Epidermal melanocyte (primary cell): ENCODE measurements at regions not wholly inside any gene's neighbourhood (a gene's known extent, or its start where the extent isn't known, plus 50 kb on each side); places are given as distances from the start of the nearest gene placed in this dataset.

Source experiments
- DNase-seq: peaks from one replicate; pipeline ENCODE4 v3.0.0; 2011; ENCODE audit warnings: low spot score; ENCODE audit not compliant: insufficient read length

GRCh38 chr2:3100386-3100785 is 277.2 kb downstream of the EIPR1 start:
- no peak for DNase-seq

DNA sequence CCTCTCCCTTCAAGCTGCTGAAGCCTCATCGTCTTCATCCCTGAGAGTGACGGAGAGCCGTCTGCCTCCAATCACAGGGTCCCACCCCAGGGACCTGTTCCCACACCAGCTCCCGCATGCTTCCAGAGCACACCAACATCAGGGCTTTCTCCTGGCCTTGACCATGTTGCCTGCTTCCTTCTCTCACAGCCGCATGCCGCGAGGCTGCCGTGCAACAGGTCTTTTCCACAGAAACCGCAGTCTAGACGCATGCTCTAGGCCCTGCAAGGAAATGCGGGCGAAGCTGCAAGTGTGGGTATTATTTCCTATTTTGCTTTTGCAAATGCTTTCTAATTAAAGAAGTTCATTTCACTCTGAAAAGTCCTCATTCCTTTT is 277.8 kb downstream of the EIPR1 start:
- DNase-seq, result no peak

DNA sequence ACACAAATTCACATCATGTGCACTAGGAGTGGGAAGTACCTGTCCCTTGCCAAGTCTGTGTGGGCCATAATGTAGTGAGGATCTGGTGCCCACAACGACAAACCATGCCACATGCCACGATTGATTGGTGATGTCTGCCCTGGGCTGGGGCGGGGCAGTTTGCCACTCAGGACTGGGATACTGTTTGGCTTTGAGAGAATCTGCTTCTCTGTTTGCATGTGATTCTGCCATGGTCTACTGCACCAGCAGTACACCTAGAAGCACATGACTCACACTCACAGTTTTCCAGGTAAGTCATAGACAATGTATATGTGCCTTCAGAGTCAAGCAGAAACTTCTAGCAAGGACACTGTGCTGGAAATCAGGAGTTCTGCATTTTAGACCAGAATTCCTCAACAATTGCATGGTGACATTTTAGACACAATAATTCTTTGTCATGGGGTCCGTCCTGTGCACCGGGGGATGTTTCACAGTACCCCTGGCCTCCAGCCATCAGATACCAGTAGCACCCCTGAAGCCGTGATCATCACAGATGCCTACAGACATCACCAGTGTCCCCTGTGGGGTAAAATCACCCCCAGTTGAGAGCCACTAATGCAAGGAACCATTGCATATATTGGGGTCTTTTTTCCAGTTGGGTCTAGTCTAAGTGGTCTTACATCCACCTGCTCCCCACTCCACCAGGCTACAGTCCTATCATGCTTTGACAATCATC is 278.3 kb downstream of the EIPR1 start:
- DNase-seq, result no peak

GRCh38 chr2:3098231-3098630 is 279.4 kb downstream of the EIPR1 start:
- DNase-seq, result no peak

GRCh38 chr2:3097804-3098203 is 279.8 kb downstream of the EIPR1 start:
- DNase-seq, result no peak

GRCh38 chr2:3094999-3095958 is 282.3 kb downstream of the EIPR1 start:
- no peak for DNase-seq

DNA sequence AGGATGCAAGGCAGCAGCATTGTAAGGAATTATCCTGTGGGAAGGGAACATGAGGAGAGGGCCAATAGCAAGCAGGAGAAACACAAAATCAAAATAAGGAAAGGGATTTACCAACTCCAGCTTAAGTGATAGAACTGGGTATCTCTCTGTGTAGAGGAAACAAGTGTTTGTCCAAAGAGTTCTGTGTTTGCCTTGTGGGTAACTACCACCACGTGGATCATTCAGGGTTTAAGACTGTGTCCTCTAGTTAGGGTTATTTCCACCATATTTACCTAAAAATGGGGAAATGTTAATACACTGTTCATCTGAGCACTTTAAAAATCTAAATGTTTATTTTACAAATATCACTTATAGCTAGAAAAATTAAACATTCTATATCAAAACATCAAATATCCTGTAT is 283.3 kb downstream of the EIPR1 start:
- no peak for DNase-seq

DNA sequence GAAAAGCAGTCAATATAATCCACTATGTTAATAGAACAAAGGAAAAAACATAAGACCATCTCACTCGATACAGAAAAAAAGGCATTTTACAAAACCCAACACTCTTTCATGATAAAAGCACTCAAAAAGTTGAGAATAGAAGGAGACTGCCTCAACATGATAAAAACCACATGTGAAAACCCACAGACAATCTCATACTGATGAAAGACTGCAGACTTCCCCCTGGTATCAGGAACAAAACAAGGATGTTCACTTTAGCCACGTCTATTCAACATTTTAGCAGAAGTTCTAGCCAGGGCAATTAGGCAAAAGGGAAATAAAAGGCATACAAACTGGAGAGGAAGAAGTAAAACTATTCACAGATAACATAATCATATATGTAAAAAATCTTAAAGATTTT is 285.9 kb downstream of the EIPR1 start:
- no peak for DNase-seq

- DNase-seq, result no peak
Observed at GRCh38 chr2:3082705-3083104, 294.9 kb downstream of the EIPR1 start.

GRCh38 chr2:3079959-3080948 is 297.4 kb downstream of the EIPR1 start:
- DNase-seq, result no peak

GRCh38 chr2:3079466-3079865 is 298.2 kb downstream of the EIPR1 start:
- no peak for DNase-seq

- DNase-seq, result no peak
Observed at GRCh38 chr2:3078684-3079083, 298.9 kb downstream of the EIPR1 start.

- no peak for DNase-seq
Observed at GRCh38 chr2:3076848-3077642, 300.6 kb downstream of the EIPR1 start.

DNA sequence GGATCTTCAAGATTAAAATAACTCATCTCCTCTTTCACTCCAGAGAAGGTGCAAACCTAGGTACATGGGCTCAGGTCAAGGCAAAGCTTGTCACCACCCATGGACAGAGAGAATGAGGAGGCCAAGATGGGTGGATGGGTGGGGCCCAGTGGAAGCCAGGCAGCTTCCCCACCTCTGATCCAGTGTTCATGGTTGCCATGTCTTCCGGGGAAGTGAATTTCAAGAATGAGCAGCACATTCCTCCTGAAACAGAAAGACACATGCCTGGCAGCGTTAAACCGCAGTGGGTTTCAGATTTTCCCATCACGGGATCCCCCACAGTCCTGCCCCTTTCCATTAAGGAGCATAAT is 301.7 kb downstream of the EIPR1 start:
- no peak for DNase-seq

- DNase-seq, result no peak
Observed at GRCh38 chr2:3075316-3075990, 302.2 kb downstream of the EIPR1 start.

- no peak for DNase-seq
Observed at GRCh38 chr2:3073704-3074103, 303.9 kb downstream of the EIPR1 start.

DNA sequence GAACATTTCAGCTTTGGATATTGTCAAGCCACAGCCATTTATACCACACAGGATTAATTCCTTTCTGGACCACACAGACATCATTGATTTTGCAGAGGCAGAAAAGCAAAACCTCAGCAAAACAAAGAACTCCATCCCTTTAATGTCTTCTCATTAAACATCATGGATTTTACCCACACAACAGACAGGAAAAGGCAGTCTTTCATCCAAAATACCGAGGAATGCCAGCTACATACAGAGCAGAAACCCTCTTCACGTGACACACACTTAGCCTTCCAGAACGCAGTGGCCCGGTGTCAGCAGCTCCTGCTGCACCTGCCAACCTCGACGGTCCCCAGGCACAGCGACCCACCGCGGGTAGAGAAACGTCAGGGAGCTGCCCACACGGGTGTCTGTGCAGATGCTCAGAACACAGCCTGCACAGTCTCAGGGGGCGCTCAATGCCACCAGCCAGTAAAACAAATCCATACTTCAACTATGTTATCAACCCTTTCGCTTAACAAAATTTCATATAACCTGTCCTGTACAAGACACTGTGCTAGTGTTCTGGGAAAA is 304.5 kb downstream of the EIPR1 start:
- DNase-seq, result no peak

DNA sequence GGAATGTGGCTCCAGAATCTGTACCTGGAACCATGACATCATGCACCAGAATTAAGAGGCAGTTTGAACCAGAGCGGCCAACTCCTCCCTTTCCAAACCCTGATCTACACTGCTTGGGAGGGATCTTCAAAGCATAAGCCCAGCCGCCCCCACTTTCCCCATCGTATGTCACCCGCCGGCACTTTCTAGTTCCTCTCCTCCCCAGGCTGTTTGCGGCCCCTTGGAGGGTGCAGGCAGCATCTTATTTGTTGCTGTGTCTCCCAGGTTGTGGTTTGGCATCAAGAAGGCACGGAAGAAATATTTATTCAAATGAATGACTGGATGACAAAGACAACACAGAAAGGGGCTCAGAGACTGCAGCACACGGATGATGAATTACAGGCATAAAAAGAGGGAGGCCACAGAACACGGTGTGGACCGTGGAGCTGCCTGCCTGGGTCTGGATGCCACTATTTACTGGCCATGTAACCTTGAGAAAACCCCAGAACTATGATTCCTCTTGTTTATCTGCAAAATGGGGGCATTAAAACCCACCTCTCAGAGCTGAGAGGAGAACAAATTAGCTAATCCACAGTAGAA is 305.8 kb downstream of the EIPR1 start:
- no peak for DNase-seq

GRCh38 chr2:3066831-3067230 is 310.8 kb downstream of the EIPR1 start:
- DNase-seq, result no peak

DNA sequence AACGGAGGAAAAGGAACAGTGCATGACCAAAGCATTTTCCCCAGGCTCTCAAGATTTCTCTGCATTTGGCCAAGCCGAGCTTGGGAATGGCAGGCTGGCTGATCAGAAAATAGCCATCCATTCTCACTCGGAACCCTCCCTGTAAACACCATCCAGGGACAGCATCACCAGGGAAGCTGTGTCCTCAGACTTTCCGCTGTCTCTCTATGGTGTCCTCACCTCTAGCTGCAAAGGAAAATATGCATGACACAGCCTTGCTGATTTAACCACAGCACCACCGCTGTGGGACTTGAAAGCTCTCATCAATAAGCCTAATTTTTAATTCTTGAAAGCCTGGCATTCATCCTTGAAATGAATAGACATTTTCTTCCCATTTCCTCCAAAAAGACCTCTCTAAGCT is 311.7 kb downstream of the EIPR1 start:
- no peak for DNase-seq
